H1 (cell line): ENCODE measurements at regions not wholly inside any gene's neighbourhood (a gene's known extent, or its start where the extent isn't known, plus 50 kb on each side); places are given as distances from the start of the nearest gene placed in this dataset.

Experiments used
- CTCF ChIA-PET: fragments of 300-600 bp; sonication (Branson Sonifier 250); formaldehyde crosslinking; loops from one replicate; lab custom pipeline; 2021; ENCODE audit not compliant: partially characterized antibody; lab: Charles Lee
- POLR2A ChIA-PET: fragments of 300-600 bp; sonication (Branson Sonifier 250); formaldehyde crosslinking; loops from one replicate; lab custom pipeline; 2021; ENCODE audit warnings: inconsistent platforms; ENCODE audit not compliant: partially characterized antibody; lab: Charles Lee
- DNase-seq, 2 experiments: peaks; one replicate each; pipeline versions ENCODE4 v3.0.0 to v3.0.0-alpha.2; 2010 to 2022; ENCODE audit warnings: low spot score in 2 of 2, low read depth in 1 of 2, mixed read lengths in 1 of 2
- FAIRE-seq: peaks from 2 replicates; lab custom pipeline; 2011; peaks lifted over from hg19 to GRCh38; lab: Jason Lieb, UNC
- H2AFZ ChIP-seq: 2 replicates; pipeline ENCODE4 v1.8.1; 2012; ENCODE audit warnings: low read length, inconsistent platforms
- H2AK5ac ChIP-seq: 2 replicates; pipeline ENCODE4 v1.6.1; 2013; ENCODE audit warnings: low read depth, low read length
- H2BK120ac ChIP-seq: replicated peaks from 2 replicates; pipeline ENCODE3; 2013; ENCODE audit warnings: low read depth, low read length, inconsistent platforms
- H2BK12ac ChIP-seq: 2 replicates; pipeline ENCODE4 v1.6.1; 2013; ENCODE audit warnings: low read depth, low read length
- H2BK15ac ChIP-seq: 2 replicates; pipeline ENCODE4 v1.6.1; 2013; ENCODE audit warnings: low read length
- H2BK20ac ChIP-seq: 2 replicates; pipeline ENCODE4 v1.6.1; 2013; ENCODE audit warnings: low read length
- H2BK5ac ChIP-seq: 2 replicates; pipeline ENCODE4 v1.6.1; 2013; ENCODE audit warnings: low read depth, low read length
- H3K14ac ChIP-seq: 2 replicates; pipeline ENCODE4 v1.6.1; 2013; ENCODE audit warnings: inconsistent platforms; ENCODE audit not compliant: insufficient read length
- H3K18ac ChIP-seq: 2 replicates; pipeline ENCODE4 v1.6.1; 2013; ENCODE audit warnings: low read length; ENCODE audit errors: extremely low read depth
- H3K23ac ChIP-seq: 2 replicates; pipeline ENCODE4 v1.6.1; 2013; ENCODE audit warnings: inconsistent platforms; ENCODE audit not compliant: insufficient read length
- H3K23me2 ChIP-seq: 2 replicates; pipeline ENCODE4 v1.6.1; 2013; ENCODE audit warnings: low read depth, low read length
- H3K27ac ChIP-seq: 2 replicates; pipeline ENCODE4 v1.6.1; 2011; ENCODE audit warnings: low read depth, low read length, inconsistent platforms
- H3K27me3 ChIP-seq, 4 experiments: replicated peaks in 1 of 4; 1 replicate in 1 of 4; 2 replicates in 3 of 4; pipeline versions ENCODE4 v1.6.1 to v1.8.1; 2011 to 2013; ENCODE audit warnings: low read length in 3 of 4, mild to moderate bottlenecking in 3 of 4, inconsistent platforms in 2 of 4, mixed read lengths in 2 of 4, moderate library complexity in 1 of 4; ENCODE audit not compliant: control insufficient read depth in 3 of 4, insufficient read depth in 3 of 4; ENCODE audit errors: extremely low read depth in 1 of 4
- H3K36me3 ChIP-seq, 4 experiments: 2 replicates each; pipeline versions ENCODE4 v1.6.1 to v1.8.1; 2011 to 2013; ENCODE audit warnings: mild to moderate bottlenecking in 4 of 4, low read length in 3 of 4, moderate library complexity in 2 of 4, control low read depth in 1 of 4, inconsistent platforms in 1 of 4; ENCODE audit not compliant: insufficient read depth in 4 of 4, control insufficient read depth in 2 of 4
- H3K4ac ChIP-seq: replicated peaks from 2 replicates; pipeline ENCODE3; 2013; ENCODE audit warnings: low read length, low read depth, mixed read lengths, inconsistent platforms; ENCODE audit not compliant: insufficient read length
- H3K4me1 ChIP-seq, 4 experiments: replicated peaks in 1 of 4; 1 replicate in 1 of 4; 2 replicates in 3 of 4; pipeline versions ENCODE4 v1.6.1 to v1.8.1; 2011 to 2013; ENCODE audit warnings: low read length in 3 of 4, inconsistent platforms in 2 of 4, mixed read lengths in 1 of 4; ENCODE audit not compliant: insufficient read depth in 4 of 4, control insufficient read depth in 3 of 4
- H3K4me2 ChIP-seq, 2 experiments: 2 replicates each; pipeline versions ENCODE4 v1.6.1 to v1.8.1; 2011 to 2013; ENCODE audit warnings: low read depth in 2 of 2, low read length in 2 of 2, control low read depth in 1 of 2, inconsistent platforms in 1 of 2, mild to moderate bottlenecking in 1 of 2; ENCODE audit not compliant: insufficient read depth in 1 of 2
- H3K4me3 ChIP-seq, 4 experiments: fragments of 200-600, 300-600 bp in 1 of 4; sonication (generic), shearing (Covaris generic), sonication (Bioruptor Twin) in 1 of 4; 2 replicates each; pipeline versions ENCODE4 v1.5.1 to v1.8.1; 2011 to 2016; ENCODE audit warnings: low read length in 4 of 4, low read depth in 3 of 4, control low read depth in 2 of 4, inconsistent platforms in 2 of 4, mild to moderate bottlenecking in 2 of 4, mixed read lengths in 1 of 4, moderate library complexity in 1 of 4; ENCODE audit not compliant: insufficient read depth in 2 of 4; ENCODE audit errors: extremely low read depth in 1 of 4
- H3K56ac ChIP-seq: replicated peaks from 2 replicates; pipeline ENCODE3; 2013; ENCODE audit warnings: low read depth, mild to moderate bottlenecking, mixed read lengths, low read length, inconsistent platforms; ENCODE audit not compliant: insufficient read length
- H3K79me1 ChIP-seq: 2 replicates; pipeline ENCODE4 v1.6.1; 2013; ENCODE audit warnings: low read depth, low read length, control low read depth
- H3K79me2 ChIP-seq, 2 experiments: 2 replicates each; pipeline versions ENCODE4 v1.6.1 to v1.8.1; 2012 to 2013; ENCODE audit warnings: low read length in 2 of 2, mild to moderate bottlenecking in 2 of 2, inconsistent platforms in 1 of 2; ENCODE audit not compliant: insufficient read depth in 2 of 2, control insufficient read depth in 1 of 2
- H3K9ac ChIP-seq, 4 experiments: replicated peaks in 1 of 4; 1 replicate in 1 of 4; 2 replicates in 3 of 4; pipeline versions ENCODE4 v1.6.1 to v1.8.1; 2011 to 2013; ENCODE audit warnings: low read depth in 3 of 4, low read length in 3 of 4, control low read depth in 2 of 4, mild to moderate bottlenecking in 2 of 4, moderate library complexity in 2 of 4, inconsistent platforms in 1 of 4; ENCODE audit errors: extremely low read depth in 1 of 4
- H3K9me3 ChIP-seq, 2 experiments: 2 replicates each; pipeline versions ENCODE4 v1.6.1 to v1.8.1; 2012 to 2013; ENCODE audit warnings: mild to moderate bottlenecking in 2 of 2, moderate library complexity in 2 of 2, control low read depth in 1 of 2, inconsistent platforms in 1 of 2, low read depth in 1 of 2, low read length in 1 of 2, mixed read lengths in 1 of 2; ENCODE audit not compliant: insufficient read depth in 2 of 2
- H4K20me1 ChIP-seq, 2 experiments: replicated peaks in 1 of 2; 2 replicates each; pipeline versions ENCODE3 to v1.8.1; 2011 to 2013; ENCODE audit warnings: inconsistent platforms in 2 of 2, low read length in 2 of 2, mild to moderate bottlenecking in 1 of 2; ENCODE audit not compliant: insufficient read depth in 2 of 2, control insufficient read depth in 1 of 2
- H4K5ac ChIP-seq: 2 replicates; pipeline ENCODE4 v1.6.1; 2013; ENCODE audit warnings: low read length, low read depth, mixed read lengths, inconsistent platforms; ENCODE audit not compliant: insufficient read length
- H4K8ac ChIP-seq: 2 replicates; pipeline ENCODE4 v1.8.0; 2013; ENCODE audit warnings: mild to moderate bottlenecking, moderate library complexity, low read length, inconsistent platforms; ENCODE audit not compliant: insufficient read depth; ENCODE audit errors: extremely low read depth
- H4K91ac ChIP-seq: replicated peaks from 2 replicates; pipeline ENCODE3; 2013; ENCODE audit warnings: low read length, mixed read lengths, inconsistent platforms; ENCODE audit not compliant: insufficient read length
- POLR2AphosphoS5 ChIP-seq: IDR thresholded peaks from 2 replicates; pipeline ENCODE4 v1.6.1; 2011; ENCODE audit warnings: low read depth, low read length
- TAF7 ChIP-seq: optimal IDR thresholded peaks from 2 replicates; pipeline ENCODE3; 2011; ENCODE audit warnings: low read depth, mild to moderate bottlenecking, inconsistent platforms, low read length, moderate library complexity, borderline replicate concordance
- WGBS, 2 experiments: shearing (Covaris generic) in 1 of 2; methylation state at CpG; one replicate each; pipeline versions ENCODE4 v1.1.6 to v1.1.7; 2013 to 2015; ENCODE audit warnings: low lambda C conversion rate in 2 of 2, mixed read lengths in 2 of 2, inconsistent platforms in 1 of 2, low coverage in 1 of 2, missing lambda C conversion rate in 1 of 2; ENCODE audit not compliant: insufficient replicate concordance in 2 of 2, insufficient coverage in 1 of 2, insufficient read length in 1 of 2; ENCODE audit errors: extremely low coverage in 1 of 2, missing lambda C conversion rate in 1 of 2; 5-methylcytosine and 5-hydroxymethylcytosine counted together

GRCh38 chr14:48944809-48945208, 641.4 kb downstream of the RPS29 start:
- no peak overlapping the region for H3K4me2 ChIP-seq
- no peak overlapping the region for H2BK15ac ChIP-seq
- H3K4me1 ChIP-seq: no peaks in the 10 kb centered on the region
- no peak overlapping the region for H3K4ac ChIP-seq
- H4K91ac ChIP-seq: no peak overlapping the region
- peaks cover 2% of the 10 kb centered on the region; the same call in 1 of the 2 replicates for H3K23me2 ChIP-seq
- DNase-seq (no peak), FAIRE-seq (no peak)
- H3K18ac ChIP-seq: no peak overlapping the region
- no peaks in the 10 kb centered on the region for H4K20me1 ChIP-seq
- POLR2A ChIA-PET: no interaction called here
- no peaks in the 10 kb centered on the region for H3K36me3 ChIP-seq
- H3K4me3 ChIP-seq: no peak overlapping the region
- no peak overlapping the region for H2BK120ac ChIP-seq
- no peak overlapping the region for H3K56ac ChIP-seq
- no peaks in the 10 kb centered on the region for H3K9me3 ChIP-seq
- H2BK5ac ChIP-seq: no peak overlapping the region
- no peak overlapping the region for H2BK20ac ChIP-seq
- no peak overlapping the region for H3K27ac ChIP-seq
- H4K8ac ChIP-seq: no peak overlapping the region
- H3K27me3 ChIP-seq: no peaks in the 10 kb centered on the region
- no peak overlapping the region for H3K14ac ChIP-seq
- no peak overlapping the region for H3K23ac ChIP-seq
- no peak overlapping the region for H4K5ac ChIP-seq
- no peak overlapping the region for H3K9ac ChIP-seq
- H2BK12ac ChIP-seq: no peak overlapping the region
- TF ChIP-seq POLR2AphosphoS5 (no peak), TAF7 (no peak)
- WGBS, 2 experiments: 89% methylated on average over 4 of the region's 4 CpGs; no CpG with 5 or more reads in 1 of the 2 experiments
- CTCF ChIA-PET: no interaction called here
- no peak overlapping the region for H2AK5ac ChIP-seq
- H3K79me1 ChIP-seq: no peaks in the 10 kb centered on the region
- H3K79me2 ChIP-seq: no peaks in the 10 kb centered on the region
- H2AFZ ChIP-seq: no peak overlapping the region
